Bronchial epithelial cell (primary cell): ENCODE measurements at regions not wholly inside any gene's neighbourhood (a gene's known extent, or its start where the extent isn't known, plus 50 kb on each side); places are given as distances from the start of the nearest gene placed in this dataset.

Source experiments
- DNase-seq: peaks from one replicate; pipeline ENCODE4 v3.0.0-alpha.2; 2010; ENCODE audit warnings: low read depth
- FAIRE-seq: peaks from 2 replicates; lab custom pipeline; 2011; peaks lifted over from hg19 to GRCh38; lab: Jason Lieb, UNC
- H3K27me3 ChIP-seq: 2 replicates; pipeline ENCODE4 v1.5.1; 2011; ENCODE audit warnings: low read length; ENCODE audit not compliant: control insufficient read depth, insufficient read depth
- H3K36me3 ChIP-seq: 2 replicates; pipeline ENCODE4 v1.5.1; 2011; ENCODE audit warnings: low read length; ENCODE audit not compliant: control insufficient read depth, insufficient read depth
- H3K4me3 ChIP-seq: 2 replicates; pipeline ENCODE4 v1.5.1; 2011; ENCODE audit warnings: mild to moderate bottlenecking, low read depth, low read length, control low read depth
- CTCF ChIP-seq: IDR thresholded peaks from 2 replicates; pipeline ENCODE4 v1.5.1; 2011; ENCODE audit warnings: mild to moderate bottlenecking, moderate library complexity, low read length, control low read depth, inconsistent platforms; ENCODE audit not compliant: insufficient read depth, severe bottlenecking

- FAIRE-seq (no peak), DNase-seq (no peak)
- Histone ChIP-seq H3K4me3 (no peak overlapping the region), H3K36me3 (no peaks in the 10 kb centered on the region), H3K27me3 (no peaks in the 10 kb centered on the region)
- TF ChIP-seq CTCF: no peak
These were observed 57.5 kb upstream of the HAND1 start for GRCh38 chr5:154535535-154535934.

GRCh38 chr5:154534457-154535050, 56.5 kb upstream of the HAND1 start:
- DNase-seq (no peak), FAIRE-seq (no peak)
- H3K27me3 ChIP-seq: no peaks in the 10 kb centered on the region
- no peak for TF ChIP-seq CTCF
- H3K4me3 ChIP-seq: no peak overlapping the region
- no peaks in the 10 kb centered on the region for H3K36me3 ChIP-seq

GRCh38 chr5:154529282-154529681, 51.3 kb upstream of the HAND1 start:
- Histone ChIP-seq H3K27me3 (no peaks in the 10 kb centered on the region), H3K4me3 (no peak overlapping the region), H3K36me3 (no peaks in the 10 kb centered on the region)
- DNase-seq (no peak), FAIRE-seq (no peak)
- no peak for TF ChIP-seq CTCF

- no peak for DNase-seq
- no peak for TF ChIP-seq CTCF
- no peak overlapping the region for H3K4me3 ChIP-seq
- H3K27me3 ChIP-seq: no peaks in the 10 kb centered on the region
- no peaks in the 10 kb centered on the region for H3K36me3 ChIP-seq
- FAIRE-seq: no peak
These were observed 50.1 kb upstream of the HAND1 start for GRCh38 chr5:154528005-154528594.
